Type B pancreatic cell (in vitro differentiated cells): ENCODE measurements at regions not wholly inside any gene's neighbourhood (a gene's known extent, or its start where the extent isn't known, plus 50 kb on each side); places are given as distances from the start of the nearest gene placed in this dataset.

Experiments
- DNase-seq: peaks from one replicate; pipeline ENCODE4 v3.0.0; 2021; ENCODE audit warnings: mixed read lengths; ENCODE audit not compliant: unreplicated experiment; ENCODE audit errors: extremely low spot score
- H3K27ac Mint-ChIP-seq: 2 replicates; pipeline ENCODE4 v1.8.0; 2021; ENCODE audit warnings: mild to moderate bottlenecking, mixed read lengths
- H3K27me3 Mint-ChIP-seq: 2 replicates; pipeline ENCODE4 v1.8.0; 2021; ENCODE audit warnings: mixed read lengths
- H3K36me3 Mint-ChIP-seq: 2 replicates; pipeline ENCODE4 v1.8.0; 2021; ENCODE audit warnings: mixed read lengths
- H3K4me1 Mint-ChIP-seq: one replicate; pipeline ENCODE4 v1.8.0; 2021; ENCODE audit warnings: mixed read lengths; ENCODE audit not compliant: unreplicated experiment
- H3K4me3 Mint-ChIP-seq: 2 replicates; pipeline ENCODE4 v1.8.0; 2021; ENCODE audit warnings: mild to moderate bottlenecking, mixed read lengths
- H3K9me3 Mint-ChIP-seq: 2 replicates; pipeline ENCODE4 v1.8.0; 2021; ENCODE audit warnings: mixed read lengths
- TF ChIP-seq, protein P1 (sequence below): fragments of 200-600 bp; sonication (generic); conservative IDR thresholded peaks from 2 replicates; pipeline ENCODE4 v1.5.0; 2021; ENCODE audit warnings: antibody characterized with exemption, mild to moderate bottlenecking

DNA sequence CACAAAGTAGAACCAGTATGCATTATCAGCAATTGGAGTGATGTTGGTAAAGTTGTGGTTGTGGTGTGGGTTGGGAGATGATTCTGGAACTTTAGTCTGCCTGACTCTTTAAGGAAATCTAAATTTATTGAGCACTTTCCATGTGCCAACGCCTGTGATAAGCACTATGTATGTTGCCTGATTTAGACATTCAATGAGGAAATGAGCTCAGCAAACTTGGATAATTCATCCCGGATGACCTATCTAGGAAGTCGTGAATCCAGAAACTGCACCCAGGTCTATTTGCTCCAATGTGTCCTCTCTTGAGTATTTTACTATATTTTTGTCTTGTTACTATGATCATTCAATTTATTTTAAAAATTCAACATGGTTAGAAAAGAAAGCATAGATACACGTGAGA, 400.8 kb upstream of the MMADHC start:
- no peak overlapping the region for H3K27ac Mint-ChIP-seq
- H3K36me3 Mint-ChIP-seq: no peaks in the 10 kb centered on the region
- H3K4me3 Mint-ChIP-seq: no peak overlapping the region
- no peaks in the 10 kb centered on the region for H3K27me3 Mint-ChIP-seq
- DNase-seq: no peak
- H3K9me3 Mint-ChIP-seq: no peaks in the 10 kb centered on the region
- peaks cover 8% of the 10 kb centered on the region for H3K4me1 Mint-ChIP-seq
- TF ChIP-seq, protein P1, sequence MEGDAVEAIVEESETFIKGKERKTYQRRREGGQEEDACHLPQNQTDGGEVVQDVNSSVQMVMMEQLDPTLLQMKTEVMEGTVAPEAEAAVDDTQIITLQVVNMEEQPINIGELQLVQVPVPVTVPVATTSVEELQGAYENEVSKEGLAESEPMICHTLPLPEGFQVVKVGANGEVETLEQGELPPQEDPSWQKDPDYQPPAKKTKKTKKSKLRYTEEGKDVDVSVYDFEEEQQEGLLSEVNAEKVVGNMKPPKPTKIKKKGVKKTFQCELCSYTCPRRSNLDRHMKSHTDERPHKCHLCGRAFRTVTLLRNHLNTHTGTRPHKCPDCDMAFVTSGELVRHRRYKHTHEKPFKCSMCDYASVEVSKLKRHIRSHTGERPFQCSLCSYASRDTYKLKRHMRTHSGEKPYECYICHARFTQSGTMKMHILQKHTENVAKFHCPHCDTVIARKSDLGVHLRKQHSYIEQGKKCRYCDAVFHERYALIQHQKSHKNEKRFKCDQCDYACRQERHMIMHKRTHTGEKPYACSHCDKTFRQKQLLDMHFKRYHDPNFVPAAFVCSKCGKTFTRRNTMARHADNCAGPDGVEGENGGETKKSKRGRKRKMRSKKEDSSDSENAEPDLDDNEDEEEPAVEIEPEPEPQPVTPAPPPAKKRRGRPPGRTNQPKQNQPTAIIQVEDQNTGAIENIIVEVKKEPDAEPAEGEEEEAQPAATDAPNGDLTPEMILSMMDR: no peak

DNA sequence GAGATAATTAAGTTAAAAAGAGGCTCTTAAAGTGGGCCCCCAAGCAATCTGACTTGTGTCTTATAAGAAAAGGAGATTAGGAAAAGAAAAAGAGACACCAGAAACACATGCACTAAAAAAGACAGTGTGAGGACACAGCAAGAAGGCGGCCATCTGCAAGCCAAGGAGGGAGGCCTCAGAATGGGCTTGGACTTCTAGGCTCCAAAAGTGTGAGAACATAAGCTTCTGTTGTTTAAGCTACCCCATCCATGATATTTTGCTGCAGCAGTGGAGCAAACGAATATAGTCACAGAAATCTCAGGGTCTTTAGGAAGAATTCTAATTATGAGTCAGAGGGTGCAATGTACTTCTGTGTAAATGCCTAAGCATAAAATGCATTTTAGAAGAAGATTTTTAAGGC, 399.3 kb upstream of the MMADHC start:
- H3K4me3 Mint-ChIP-seq: no peak overlapping the region
- H3K36me3 Mint-ChIP-seq: no peaks in the 10 kb centered on the region
- H3K4me1 Mint-ChIP-seq: no peaks in the 10 kb centered on the region
- H3K27ac Mint-ChIP-seq: no peak overlapping the region
- H3K27me3 Mint-ChIP-seq: no peaks in the 10 kb centered on the region
- no peak for DNase-seq
- H3K9me3 Mint-ChIP-seq: no peaks in the 10 kb centered on the region
- TF ChIP-seq, protein P1: no peak

DNA sequence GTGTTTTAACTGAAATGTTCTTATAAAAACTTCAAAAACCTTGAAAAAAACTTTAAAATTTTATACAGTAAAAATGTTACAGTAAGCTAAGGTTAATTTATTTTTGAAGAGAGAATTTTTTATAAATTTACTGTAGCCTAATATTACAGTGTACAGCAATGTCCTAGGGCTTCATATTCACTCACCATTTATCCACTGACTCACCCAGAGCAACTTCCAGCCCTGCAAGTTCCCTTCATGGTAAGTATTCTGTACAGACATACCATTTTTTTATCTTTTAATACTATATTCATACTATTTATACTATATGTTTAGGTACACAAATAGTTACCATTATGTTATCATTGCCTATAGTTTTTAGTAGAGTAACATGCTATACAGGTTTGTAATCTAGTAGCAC, 396.7 kb upstream of the MMADHC start:
- no peaks in the 10 kb centered on the region for H3K27me3 Mint-ChIP-seq
- H3K4me1 Mint-ChIP-seq: no peaks in the 10 kb centered on the region
- H3K27ac Mint-ChIP-seq: no peak overlapping the region

DNA sequence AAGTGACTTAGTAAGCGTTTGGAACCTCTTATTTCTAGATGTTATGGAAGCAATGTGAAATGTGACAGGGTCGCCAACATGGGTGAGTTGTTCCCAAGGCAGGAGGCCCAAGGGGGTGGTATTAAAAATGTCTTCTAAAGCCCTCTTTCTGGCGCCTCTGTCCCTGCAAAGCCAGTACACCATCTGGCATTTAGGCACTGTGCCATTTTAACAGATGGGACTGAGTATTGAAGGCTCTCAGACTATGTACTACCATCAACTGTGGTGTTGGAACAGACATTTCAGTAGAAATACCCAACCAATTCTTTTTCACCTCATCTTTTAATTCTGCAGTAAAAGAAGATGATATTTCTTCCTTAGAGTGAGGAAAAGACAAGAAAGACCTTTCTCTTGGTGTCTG, 384.5 kb upstream of the MMADHC start:
- Mint-ChIP-seq H3K27me3 (no peaks in the 10 kb centered on the region), H3K4me3 (no peak overlapping the region), H3K36me3 (peaks cover under 1% of the 10 kb centered on the region), H3K4me1 (no peaks in the 10 kb centered on the region), H3K27ac (no peak overlapping the region), H3K9me3 (no peaks in the 10 kb centered on the region)
- TF ChIP-seq, protein P1: no peak
- DNase-seq: no peak

More for the DNA sequence above, 396.7 kb upstream of the MMADHC start:
- TF ChIP-seq, protein P1: no peak
- no peak overlapping the region for H3K4me3 Mint-ChIP-seq
- H3K36me3 Mint-ChIP-seq: no peaks in the 10 kb centered on the region
- no peaks in the 10 kb centered on the region for H3K9me3 Mint-ChIP-seq
- DNase-seq: no peak

DNA sequence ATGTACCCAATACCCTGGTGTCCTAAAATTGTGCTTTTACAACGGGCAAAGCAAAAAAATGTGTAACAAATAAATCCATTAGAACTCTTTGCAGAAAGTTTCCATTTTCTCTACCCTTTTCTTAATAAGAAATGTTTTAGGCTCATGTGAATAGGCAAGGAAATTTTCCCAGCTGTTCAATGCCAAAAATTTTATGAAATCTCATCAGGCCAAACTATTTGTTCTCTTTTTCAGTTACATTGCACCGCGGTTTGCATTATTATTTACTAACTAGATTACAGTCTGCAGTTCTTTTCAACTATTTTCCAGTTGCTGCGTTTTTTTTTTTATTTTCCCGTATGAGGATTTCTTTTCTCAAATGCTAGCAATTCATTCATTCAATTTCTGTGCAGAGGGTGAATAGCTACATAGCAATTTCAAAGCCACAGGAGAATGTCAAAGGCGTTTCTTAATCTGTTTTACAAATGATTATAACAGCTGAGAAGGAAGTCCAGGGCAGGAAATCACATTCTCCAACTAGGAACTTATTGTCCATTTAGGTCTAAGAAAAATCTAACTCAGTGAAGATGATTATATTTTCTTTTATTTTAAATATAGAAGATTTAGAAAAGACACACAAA, 367.5 kb upstream of the MMADHC start:
- no peak for DNase-seq
- Mint-ChIP-seq H3K4me1 (no peaks in the 10 kb centered on the region), H3K9me3 (peaks cover 9% of the 10 kb centered on the region), H3K36me3 (no peaks in the 10 kb centered on the region), H3K4me3 (no peak overlapping the region), H3K27ac (no peak overlapping the region), H3K27me3 (no peaks in the 10 kb centered on the region)
- TF ChIP-seq, protein P1: no peak

DNA sequence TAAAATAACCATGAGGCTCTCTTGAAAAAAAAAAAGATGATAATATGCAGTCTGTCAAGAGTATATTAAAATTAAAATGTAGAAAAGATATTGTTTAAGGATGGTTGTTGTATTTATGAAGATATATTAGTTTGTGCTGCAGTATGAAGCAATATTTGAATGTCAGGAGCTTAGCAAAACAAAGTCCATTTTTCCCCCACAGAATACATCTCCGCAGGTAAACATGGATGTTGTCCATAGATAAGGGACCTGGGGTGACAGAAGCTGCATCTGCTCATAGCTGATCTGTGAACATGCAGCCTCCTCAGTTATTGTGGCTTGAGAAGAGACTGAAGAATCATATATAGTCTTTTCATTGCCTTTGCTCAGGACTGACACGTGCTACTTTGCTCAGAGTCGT, 366.1 kb upstream of the MMADHC start:
- TF ChIP-seq, protein P1: no peak
- DNase-seq: no peak
- Mint-ChIP-seq H3K36me3 (no peaks in the 10 kb centered on the region), H3K4me3 (no peak overlapping the region), H3K4me1 (no peaks in the 10 kb centered on the region), H3K27ac (no peak overlapping the region), H3K27me3 (no peaks in the 10 kb centered on the region), H3K9me3 (peaks cover 7% of the 10 kb centered on the region)
